ENCODE measurements at regions not wholly inside any gene's neighbourhood (a gene's known extent, or its start where the extent isn't known, plus 50 kb on each side); places are given as distances from the start of the nearest gene placed in this dataset.
"Not testable (repeated sequence)": the region's sequence is repeated elsewhere in the genome, so short reads cannot be mapped to it uniquely, and the experiment has no call there.

GRCh38 chr4:149199594-149199993 is 616.0 kb downstream of the IQCM start:
- DNase-seq (ENCODE audit: low read depth) = no peak
- no peak for TF ChIP-seq CTCF (conservative IDR thresholded peaks at IDR 0.05; ENCODE audit: control insufficient read depth, insufficient read depth, low read depth, low read length)

GRCh38 chr4:149194061-149194460 is 621.6 kb downstream of the IQCM start:
- DNase-seq (ENCODE audit: low read depth) = no peak
- H3K4me3 ChIP-seq (ENCODE audit: control insufficient read depth, low read depth, low read length) = no peak overlapping the region
- TF ChIP-seq CTCF (conservative IDR thresholded peaks at IDR 0.05; ENCODE audit: control insufficient read depth, insufficient read depth, low read depth, low read length) = no peak

More at GRCh38 chr4:149199594-149199993, 616.0 kb downstream of the IQCM start:
- no peak overlapping the region for H3K4me3 ChIP-seq (ENCODE audit: control insufficient read depth, low read depth, low read length)

GRCh38 chr4:149187726-149188125 is 627.9 kb downstream of the IQCM start:
- no peak for TF ChIP-seq CTCF (conservative IDR thresholded peaks at IDR 0.05; ENCODE audit: control insufficient read depth, insufficient read depth, low read depth, low read length)
- no peak overlapping the region for H3K4me3 ChIP-seq (ENCODE audit: control insufficient read depth, low read depth, low read length)
- no peak for DNase-seq (ENCODE audit: low read depth)

- DNase-seq (ENCODE audit: low read depth) = no peak
- no peak overlapping the region for H3K4me3 ChIP-seq (ENCODE audit: control insufficient read depth, low read depth, low read length)
- no peak for TF ChIP-seq CTCF (conservative IDR thresholded peaks at IDR 0.05; ENCODE audit: control insufficient read depth, insufficient read depth, low read depth, low read length)
Measured at GRCh38 chr4:149183638-149184037, 632.0 kb downstream of the IQCM start.

GRCh38 chr4:149181459-149181858 is 634.2 kb downstream of the IQCM start:
- not testable (repeated sequence) for DNase-seq (ENCODE audit: low read depth); H3K4me3 ChIP-seq (ENCODE audit: control insufficient read depth, low read depth, low read length)

GRCh38 chr4:149176039-149176438 is 639.6 kb downstream of the IQCM start:
- no peak overlapping the region for H3K4me3 ChIP-seq (ENCODE audit: control insufficient read depth, low read depth, low read length)
- DNase-seq (ENCODE audit: low read depth) = no peak
- TF ChIP-seq CTCF (conservative IDR thresholded peaks at IDR 0.05; ENCODE audit: control insufficient read depth, insufficient read depth, low read depth, low read length) = no peak

- DNase-seq (ENCODE audit: low read depth) = no peak
- no peak overlapping the region for H3K4me3 ChIP-seq (ENCODE audit: control insufficient read depth, low read depth, low read length)
- no peak for TF ChIP-seq CTCF (conservative IDR thresholded peaks at IDR 0.05; ENCODE audit: control insufficient read depth, insufficient read depth, low read depth, low read length)
Measured at GRCh38 chr4:149175549-149175948, 640.1 kb downstream of the IQCM start.
